Skeletal muscle cell (primary cell): ENCODE measurements at regions not wholly inside any gene's neighbourhood (a gene's known extent, or its start where the extent isn't known, plus 50 kb on each side); places are given as distances from the start of the nearest gene placed in this dataset.
A peak's percentile ranks its signal among the peaks of the same experiment; 100 is the strongest.

Experiments used
- DNase-seq: peaks from one replicate; pipeline ENCODE4 v3.0.0-alpha.2; 2010; ENCODE audit warnings: low read depth
- H3K4me3 ChIP-seq: 2 replicates; pipeline ENCODE4 v1.5.1; 2011; ENCODE audit warnings: low read depth, mild to moderate bottlenecking, control low read depth, low read length, moderate library complexity

- no peak for DNase-seq
- H3K4me3 ChIP-seq = no peak overlapping the region
Measured at GRCh38 chr7:10799475-10799874, 174.2 kb upstream of the PHF14 start.

GRCh38 chr7:10802011-10802410, 171.7 kb upstream of the PHF14 start:
- DNase-seq = no peak
- no peak overlapping the region for H3K4me3 ChIP-seq

- no peak overlapping the region for H3K4me3 ChIP-seq
- DNase-seq = peak; percentile 39
Measured at GRCh38 chr7:10802526-10802925, 171.1 kb upstream of the PHF14 start.

GRCh38 chr7:10803720-10804119, 170.0 kb upstream of the PHF14 start:
- no peak for DNase-seq
- no peak overlapping the region for H3K4me3 ChIP-seq

GRCh38 chr7:10804770-10805169, 168.9 kb upstream of the PHF14 start:
- H3K4me3 ChIP-seq = no peak overlapping the region
- DNase-seq = no peak

GRCh38 chr7:10815546-10815945, 158.1 kb upstream of the PHF14 start:
- no peak overlapping the region for H3K4me3 ChIP-seq
- DNase-seq = no peak

- DNase-seq = no peak
- no peak overlapping the region for H3K4me3 ChIP-seq
Measured at GRCh38 chr7:10821156-10821555, 152.5 kb upstream of the PHF14 start.

- no peak for DNase-seq
- H3K4me3 ChIP-seq = no peak overlapping the region
Measured at GRCh38 chr7:10824154-10824553, 149.5 kb upstream of the PHF14 start.

GRCh38 chr7:10838228-10838627, 135.4 kb upstream of the PHF14 start:
- DNase-seq = no peak
- H3K4me3 ChIP-seq = no peak overlapping the region

GRCh38 chr7:10845225-10845624, 128.4 kb upstream of the PHF14 start:
- no peak for DNase-seq
- no peak overlapping the region for H3K4me3 ChIP-seq

- DNase-seq = no peak
Measured at GRCh38 chr7:10855583-10855982, 118.1 kb upstream of the PHF14 start.

GRCh38 chr7:10860516-10860915, 113.2 kb upstream of the PHF14 start:
- DNase-seq = no peak

More at GRCh38 chr7:10855583-10855982, 118.1 kb upstream of the PHF14 start:
- no peak overlapping the region for H3K4me3 ChIP-seq

GRCh38 chr7:10863476-10863875, 110.2 kb upstream of the PHF14 start:
- no peak for DNase-seq
- no peak overlapping the region for H3K4me3 ChIP-seq

More at GRCh38 chr7:10860516-10860915, 113.2 kb upstream of the PHF14 start:
- H3K4me3 ChIP-seq = no peak overlapping the region

- H3K4me3 ChIP-seq = no peak overlapping the region
Measured at GRCh38 chr7:10874666-10875065, 99.0 kb upstream of the PHF14 start.

GRCh38 chr7:10875080-10875479, 98.6 kb upstream of the PHF14 start:
- DNase-seq = no peak
- H3K4me3 ChIP-seq = no peak overlapping the region

More at GRCh38 chr7:10874666-10875065, 99.0 kb upstream of the PHF14 start:
- no peak for DNase-seq

GRCh38 chr7:10888861-10889260, 84.8 kb upstream of the PHF14 start:
- H3K4me3 ChIP-seq = no peak overlapping the region
- no peak for DNase-seq

GRCh38 chr7:10889266-10889898, 84.3 kb upstream of the PHF14 start:
- no peak overlapping the region for H3K4me3 ChIP-seq
- DNase-seq = peak; percentile 8

GRCh38 chr7:10908600-10908999, 65.1 kb upstream of the PHF14 start:
- no peak overlapping the region for H3K4me3 ChIP-seq
- DNase-seq = no peak

GRCh38 chr7:10910447-10910846, 63.2 kb upstream of the PHF14 start:
- no peak overlapping the region for H3K4me3 ChIP-seq
- no peak for DNase-seq

- DNase-seq = no peak
- no peak overlapping the region for H3K4me3 ChIP-seq
Measured at GRCh38 chr7:10912077-10912476, 61.6 kb upstream of the PHF14 start.

GRCh38 chr7:10913457-10913856, 60.2 kb upstream of the PHF14 start:
- DNase-seq = no peak
- no peak overlapping the region for H3K4me3 ChIP-seq

- DNase-seq = no peak
- H3K4me3 ChIP-seq = no peak overlapping the region
Measured at GRCh38 chr7:10918093-10918590, 55.5 kb upstream of the PHF14 start.
